HCT116 (cell line): ENCODE measurements at regions not wholly inside any gene's neighbourhood (a gene's known extent, or its start where the extent isn't known, plus 50 kb on each side); places are given as distances from the start of the nearest gene placed in this dataset.

Source experiments
- ATAC-seq: fragments of 200-7000 bp; cut with Tn5 transposase; 2 replicates; pipeline ENCODE4 v1.9.1; 2020; ENCODE audit warnings: mild to moderate bottlenecking, moderate library complexity
- BruUV-seq: library from RNA; stranded (reverse); fragments of 400-500 nt; replicated peaks from 2 replicates; lab custom pipeline; 2021; lab: Mats Ljungman, UMichigan
- CTCF ChIA-PET: fragments of 300-600 bp; sonication (Branson Sonifier 250); formaldehyde crosslinking; loops from one replicate; lab custom pipeline; 2021; ENCODE audit warnings: antibody characterized with exemption; lab: Charles Lee
- POLR2A ChIA-PET: fragments of 300-600, 350-600 bp; sonication (Branson Sonifier 250); formaldehyde crosslinking; loops from one replicate; lab custom pipeline; 2021; ENCODE audit warnings: antibody characterized with exemption; lab: Charles Lee
- RAD21 ChIA-PET, 2 experiments: fragments of 300-600 bp; sonication (Branson Sonifier 250); formaldehyde crosslinking; loops; one replicate each; lab custom pipeline; 2023; ENCODE audit warnings: low total read pairs in 2 of 2; ENCODE audit not compliant: uncharacterized antibody in 2 of 2, unreplicated experiment in 2 of 2, low non-redundant PET in 1 of 2; lab: Charles Lee
- DNase-seq: peaks from one replicate; pipeline ENCODE4 v3.0.0-alpha.2; 2010; ENCODE audit warnings: low read depth, low spot score
- H2AFZ ChIP-seq: fragments of 200-600 bp; shearing (Covaris generic), sonication (generic); 2 replicates; pipeline ENCODE4 v1.6.1; 2017; ENCODE audit warnings: low read depth, mixed run types, mixed read lengths, antibody characterized with exemption, low read length; ENCODE audit not compliant: poor library complexity, severe bottlenecking
- H3K27ac ChIP-seq: 2 replicates; pipeline ENCODE4 v1.5.1; 2012; ENCODE audit warnings: low read depth, low read length
- H3K27me3 ChIP-seq: fragments of 200-600 bp; sonication (generic); 2 replicates; pipeline ENCODE4 v1.6.1; 2016; ENCODE audit warnings: mixed run types, low read length, mixed read lengths; ENCODE audit not compliant: insufficient read depth
- H3K36me3 ChIP-seq, 2 experiments: fragments of 200-500 bp in 1 of 2; fragments of 200-600 bp in 1 of 2; sonication (Bioruptor generic) in 1 of 2; sonication (generic) in 1 of 2; 2 replicates each; pipeline versions ENCODE4 v1.5.1 to v1.6.1; 2014 to 2016; ENCODE audit warnings: low read length in 2 of 2, inconsistent platforms in 1 of 2, mixed read lengths in 1 of 2, mixed run types in 1 of 2; ENCODE audit not compliant: insufficient read depth in 2 of 2, control insufficient read depth in 1 of 2
- H3K4me1 ChIP-seq, 2 experiments: fragments of 200-600 bp in 1 of 2; sonication (generic) in 1 of 2; 2 replicates each; pipeline versions ENCODE4 v1.5.1 to v1.6.1; 2012 to 2017; ENCODE audit warnings: low read length in 2 of 2, inconsistent platforms in 1 of 2, mild to moderate bottlenecking in 1 of 2, mixed read lengths in 1 of 2, mixed run types in 1 of 2, moderate library complexity in 1 of 2; ENCODE audit not compliant: insufficient read depth in 2 of 2, control insufficient read depth in 1 of 2
- H3K4me2 ChIP-seq: fragments of 200-600 bp; sonication (generic); 2 replicates; pipeline ENCODE4 v1.6.1; 2017; ENCODE audit warnings: mixed run types, low read length, mixed read lengths
- H3K4me3 ChIP-seq, 2 experiments: fragments of 200-600 bp in 1 of 2; sonication (generic) in 1 of 2; replicated peaks in 1 of 2; 2 replicates each; pipeline ENCODE4 v1.5.1; 2011 to 2016; ENCODE audit warnings: low read length in 2 of 2, control low read depth in 1 of 2, low read depth in 1 of 2, mild to moderate bottlenecking in 1 of 2, mixed read lengths in 1 of 2, mixed run types in 1 of 2
- H3K79me2 ChIP-seq: fragments of 200-600 bp; sonication (generic); 2 replicates; pipeline ENCODE4 v1.6.1; 2017; ENCODE audit warnings: mild to moderate bottlenecking, mixed run types, low read length, moderate library complexity, mixed read lengths; ENCODE audit not compliant: insufficient read depth
- H3K9ac ChIP-seq: fragments of 200-600 bp; sonication (generic); 2 replicates; pipeline ENCODE4 v1.6.1; 2016; ENCODE audit warnings: low read length, mixed read lengths
- H3K9me2 ChIP-seq: fragments of 200-600 bp; sonication (generic), shearing (Covaris generic); 2 replicates; pipeline ENCODE4 v1.6.1; 2017; ENCODE audit warnings: mixed run types, mild to moderate bottlenecking, moderate library complexity; ENCODE audit not compliant: insufficient read depth
- H3K9me3 ChIP-seq, 2 experiments: fragments of 200-500 bp in 1 of 2; fragments of 200-600 bp in 1 of 2; sonication (Bioruptor generic) in 1 of 2; sonication (generic) in 1 of 2; 2 replicates each; pipeline ENCODE4 v1.6.1; 2014 to 2017; ENCODE audit warnings: low read length in 2 of 2, mixed read lengths in 2 of 2, inconsistent platforms in 1 of 2, low read depth in 1 of 2, mild to moderate bottlenecking in 1 of 2, mixed run types in 1 of 2, moderate library complexity in 1 of 2; ENCODE audit not compliant: control insufficient read depth in 1 of 2, insufficient read depth in 1 of 2
- H4K20me1 ChIP-seq: fragments of 200-600 bp; sonication (generic), shearing (Covaris generic); 2 replicates; pipeline ENCODE4 v1.6.1; 2017; ENCODE audit warnings: mixed run types, mild to moderate bottlenecking, moderate library complexity; ENCODE audit not compliant: insufficient read depth
- CBX3 ChIP-seq: IDR thresholded peaks from 2 replicates; pipeline ENCODE4 v1.6.1; 2012; ENCODE audit warnings: low read depth
- EGR1 ChIP-seq: IDR thresholded peaks from 2 replicates; pipeline ENCODE4 v1.6.1; 2012; ENCODE audit warnings: low read depth
- EZH2phosphoT487 ChIP-seq: fragments of 200-600 bp; IDR thresholded peaks from 2 replicates; pipeline ENCODE4 v1.6.1; 2018; ENCODE audit warnings: antibody characterized with exemption, borderline replicate concordance
- POLR2AphosphoS5 ChIP-seq: IDR thresholded peaks from 2 replicates; pipeline ENCODE4 v1.6.1; 2011; ENCODE audit warnings: mild to moderate bottlenecking, low read depth, low read length, moderate library complexity
- RAD21 ChIP-seq: IDR thresholded peaks from 2 replicates; pipeline ENCODE4 v1.6.1; 2012; ENCODE audit warnings: low read depth, mild to moderate bottlenecking
- SP1 ChIP-seq: IDR thresholded peaks from 2 replicates; pipeline ENCODE4 v1.6.1; 2012; ENCODE audit warnings: low read depth
- TCF7L2 ChIP-seq: IDR thresholded peaks from 2 replicates; pipeline ENCODE4 v1.7.0; 2011; ENCODE audit warnings: borderline replicate concordance, inconsistent platforms; ENCODE audit not compliant: insufficient read depth, insufficient read length; ENCODE audit errors: extremely low read depth
- YY1 ChIP-seq: IDR thresholded peaks from 2 replicates; pipeline ENCODE4 v1.6.1; 2011; ENCODE audit warnings: low read length, low read depth, moderate library complexity, mild to moderate bottlenecking; ENCODE audit not compliant: insufficient replicate concordance; ENCODE audit errors: extremely low read depth
- intact Hi-C: fragments of 100-400 bp; cut with micrococcal nuclease; formaldehyde crosslinking; loops from 2 replicates; pipeline ENCODE4 v1.10.0; 2022
- TF ChIP-seq, protein P1 (sequence below): IDR thresholded peaks from 2 replicates; pipeline ENCODE4 v1.6.1; 2012
- TF ChIP-seq, protein P2 (sequence below): IDR thresholded peaks from 2 replicates; pipeline ENCODE4 v1.6.1; 2011; ENCODE audit warnings: mild to moderate bottlenecking, low read length, moderate library complexity; ENCODE audit not compliant: insufficient replicate concordance; ENCODE audit errors: extremely low read depth

GRCh38 chr18:33812186-33812585 is 234.2 kb downstream of the ASXL3 start:
- TF ChIP-seq, protein P1, sequence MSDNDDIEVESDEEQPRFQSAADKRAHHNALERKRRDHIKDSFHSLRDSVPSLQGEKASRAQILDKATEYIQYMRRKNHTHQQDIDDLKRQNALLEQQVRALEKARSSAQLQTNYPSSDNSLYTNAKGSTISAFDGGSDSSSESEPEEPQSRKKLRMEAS, result no peak
- TF ChIP-seq CBX3 (no peak), SP1 (no peak), YY1 (no peak), EGR1 (no peak), EZH2phosphoT487 (no peak), TCF7L2 (no peak), RAD21 (no peak), POLR2AphosphoS5 (no peak)
- TF ChIP-seq, protein P2, sequence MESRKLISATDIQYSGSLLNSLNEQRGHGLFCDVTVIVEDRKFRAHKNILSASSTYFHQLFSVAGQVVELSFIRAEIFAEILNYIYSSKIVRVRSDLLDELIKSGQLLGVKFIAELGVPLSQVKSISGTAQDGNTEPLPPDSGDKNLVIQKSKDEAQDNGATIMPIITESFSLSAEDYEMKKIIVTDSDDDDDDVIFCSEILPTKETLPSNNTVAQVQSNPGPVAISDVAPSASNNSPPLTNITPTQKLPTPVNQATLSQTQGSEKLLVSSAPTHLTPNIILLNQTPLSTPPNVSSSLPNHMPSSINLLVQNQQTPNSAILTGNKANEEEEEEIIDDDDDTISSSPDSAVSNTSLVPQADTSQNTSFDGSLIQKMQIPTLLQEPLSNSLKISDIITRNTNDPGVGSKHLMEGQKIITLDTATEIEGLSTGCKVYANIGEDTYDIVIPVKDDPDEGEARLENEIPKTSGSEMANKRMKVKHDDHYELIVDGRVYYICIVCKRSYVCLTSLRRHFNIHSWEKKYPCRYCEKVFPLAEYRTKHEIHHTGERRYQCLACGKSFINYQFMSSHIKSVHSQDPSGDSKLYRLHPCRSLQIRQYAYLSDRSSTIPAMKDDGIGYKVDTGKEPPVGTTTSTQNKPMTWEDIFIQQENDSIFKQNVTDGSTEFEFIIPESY, result no peak
- Histone ChIP-seq H3K27me3 (no peaks in the 10 kb centered on the region), H3K9me3 (peaks cover 0 to 10% of the 10 kb centered on the region in 2 experiments; a peak in 2 of 4 replicates), H4K20me1 (no peaks in the 10 kb centered on the region), H3K27ac (no peak overlapping the region), H3K4me1 (no peaks in the 10 kb centered on the region), H2AFZ (no peak overlapping the region), H3K36me3 (no peaks in the 10 kb centered on the region), H3K4me2 (no peak overlapping the region), H3K79me2 (no peaks in the 10 kb centered on the region), H3K9ac (no peak overlapping the region), H3K9me2 (no peaks in the 10 kb centered on the region), H3K4me3 (no peak overlapping the region)
- intact Hi-C loops, result no loop called here
- POLR2A ChIA-PET, result no interaction called here
- CTCF ChIA-PET, result no interaction called here
- RAD21 ChIA-PET, result no interaction called here
- ATAC-seq (no peak), DNase-seq (no peak)
- no TSS peak for BruUV-seq
